Peyer's patch (tissue), 4 donors: ENCODE measurements at regions not wholly inside any gene's neighbourhood (a gene's known extent, or its start where the extent isn't known, plus 50 kb on each side); places are given as distances from the start of the nearest gene placed in this dataset.

ENCODE experiments used
- POLR2A ChIP-seq, 2 donors: fragments of 450-650 bp; IDR thresholded peaks; one replicate each; pipeline ENCODE4 v1.5.1; 2017; ENCODE audit warnings: antibody characterized with exemption in 2 of 2, mild to moderate bottlenecking in 2 of 2, moderate library complexity in 2 of 2
- TF ChIP-seq, protein P1 (sequence below), 6 experiments: fragments of 450-650 bp in 4 of 6; fragments of 200-600 bp in 2 of 6; sonication (generic) in 1 of 6; IDR thresholded peaks; one replicate each; pipeline ENCODE4 v1.5.1; 2017 to 2019; ENCODE audit warnings: antibody characterized with exemption in 6 of 6, mild to moderate bottlenecking in 3 of 6, moderate library complexity in 1 of 6

DNA sequence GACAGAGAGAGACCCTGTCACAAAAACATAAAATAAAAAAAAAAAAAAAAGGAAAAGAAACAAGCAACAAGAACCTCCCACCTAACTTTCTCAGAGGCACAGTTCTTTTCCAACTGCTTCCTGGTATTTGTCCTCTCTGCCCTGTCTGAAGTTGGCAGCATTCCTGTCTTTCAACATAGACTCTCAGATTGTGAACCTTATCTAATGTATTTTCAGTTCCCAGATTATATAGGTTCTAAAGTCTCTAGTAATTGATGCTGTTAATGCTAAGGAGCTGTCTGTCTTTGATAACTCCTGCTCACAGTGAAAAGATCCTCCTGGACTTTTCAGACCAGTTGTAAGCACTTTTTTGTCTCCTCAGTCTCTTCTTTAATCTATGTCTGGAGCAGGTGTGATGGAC, 199.5 kb upstream of the P2RY1 start:
- TF ChIP-seq, protein P1, sequence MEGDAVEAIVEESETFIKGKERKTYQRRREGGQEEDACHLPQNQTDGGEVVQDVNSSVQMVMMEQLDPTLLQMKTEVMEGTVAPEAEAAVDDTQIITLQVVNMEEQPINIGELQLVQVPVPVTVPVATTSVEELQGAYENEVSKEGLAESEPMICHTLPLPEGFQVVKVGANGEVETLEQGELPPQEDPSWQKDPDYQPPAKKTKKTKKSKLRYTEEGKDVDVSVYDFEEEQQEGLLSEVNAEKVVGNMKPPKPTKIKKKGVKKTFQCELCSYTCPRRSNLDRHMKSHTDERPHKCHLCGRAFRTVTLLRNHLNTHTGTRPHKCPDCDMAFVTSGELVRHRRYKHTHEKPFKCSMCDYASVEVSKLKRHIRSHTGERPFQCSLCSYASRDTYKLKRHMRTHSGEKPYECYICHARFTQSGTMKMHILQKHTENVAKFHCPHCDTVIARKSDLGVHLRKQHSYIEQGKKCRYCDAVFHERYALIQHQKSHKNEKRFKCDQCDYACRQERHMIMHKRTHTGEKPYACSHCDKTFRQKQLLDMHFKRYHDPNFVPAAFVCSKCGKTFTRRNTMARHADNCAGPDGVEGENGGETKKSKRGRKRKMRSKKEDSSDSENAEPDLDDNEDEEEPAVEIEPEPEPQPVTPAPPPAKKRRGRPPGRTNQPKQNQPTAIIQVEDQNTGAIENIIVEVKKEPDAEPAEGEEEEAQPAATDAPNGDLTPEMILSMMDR (IDR thresholded peaks at IDR 0.05): no peak
- no peak for TF ChIP-seq POLR2A (IDR thresholded peaks at IDR 0.05)
